HPDE6-E6E7 (cell line): ENCODE measurements at regions not wholly inside any gene's neighbourhood (a gene's known extent, or its start where the extent isn't known, plus 50 kb on each side); places are given as distances from the start of the nearest gene placed in this dataset.
"Not testable (repeated sequence)": the region's sequence is repeated elsewhere in the genome, so short reads cannot be mapped to it uniquely, and the experiment has no call there.

Experiments
- DNase-seq: peaks from one replicate; pipeline ENCODE4 v3.0.0; 2011; ENCODE audit warnings: missing footprints; ENCODE audit errors: extremely low spot score

GRCh38 chr4:38378478-38378877, 285.5 kb upstream of the KLF3 start:
- DNase-seq = no peak

- no peak for DNase-seq
Observed at GRCh38 chr4:38381788-38382187, 282.2 kb upstream of the KLF3 start.

GRCh38 chr4:38382520-38382919, 281.5 kb upstream of the KLF3 start:
- DNase-seq = no peak

- DNase-seq = no peak
Observed at GRCh38 chr4:38383646-38384121, 280.3 kb upstream of the KLF3 start.

GRCh38 chr4:38385093-38386004, 278.6 kb upstream of the KLF3 start:
- DNase-seq = no peak

GRCh38 chr4:38386005-38386551, 277.9 kb upstream of the KLF3 start:
- DNase-seq = no peak

- DNase-seq = no peak
Observed at GRCh38 chr4:38386654-38387188, 277.3 kb upstream of the KLF3 start.

GRCh38 chr4:38387348-38387747, 276.7 kb upstream of the KLF3 start:
- DNase-seq = no peak

- no peak for DNase-seq
Observed at GRCh38 chr4:38387819-38388218, 276.2 kb upstream of the KLF3 start.

- DNase-seq = not testable (repeated sequence)
Observed at GRCh38 chr4:38388907-38389306, 275.1 kb upstream of the KLF3 start.

GRCh38 chr4:38390969-38391545, 272.9 kb upstream of the KLF3 start:
- DNase-seq = no peak

- DNase-seq = no peak
Observed at GRCh38 chr4:38392223-38392855, 271.7 kb upstream of the KLF3 start.

- no peak for DNase-seq
Observed at GRCh38 chr4:38396091-38396490, 267.9 kb upstream of the KLF3 start.

- DNase-seq = no peak
Observed at GRCh38 chr4:38396845-38397547, 267.0 kb upstream of the KLF3 start.

- DNase-seq = no peak
Observed at GRCh38 chr4:38400946-38401345, 263.1 kb upstream of the KLF3 start.

- DNase-seq = no peak
Observed at GRCh38 chr4:38406243-38406642, 257.8 kb upstream of the KLF3 start.

GRCh38 chr4:38409852-38410251, 254.1 kb upstream of the KLF3 start:
- no peak for DNase-seq

GRCh38 chr4:38411092-38411491, 252.9 kb upstream of the KLF3 start:
- DNase-seq = no peak

GRCh38 chr4:38411981-38412536, 251.9 kb upstream of the KLF3 start:
- DNase-seq = no peak

GRCh38 chr4:38413524-38414341, 250.3 kb upstream of the KLF3 start:
- no peak for DNase-seq
